Inflammatory macrophage treated with lipopolysaccharide for 4 hours (primary cell): ENCODE measurements at regions not wholly inside any gene's neighbourhood (a gene's known extent, or its start where the extent isn't known, plus 50 kb on each side); places are given as distances from the start of the nearest gene placed in this dataset.
"Not testable (repeated sequence)": the region's sequence is repeated elsewhere in the genome, so short reads cannot be mapped to it uniquely, and the experiment has no call there.

ENCODE experiments used
- DNase-seq: peaks from one replicate; pipeline ENCODE4 v3.0.0-alpha.2; 2020

GRCh38 chr15:31705076-31705678, 325.1 kb upstream of the CHRNA7 start:
- DNase-seq, result not testable (repeated sequence)

- not testable (repeated sequence) for DNase-seq
Observed at GRCh38 chr15:31707944-31708702, 322.2 kb upstream of the CHRNA7 start.

- not testable (repeated sequence) for DNase-seq
Observed at GRCh38 chr15:31708703-31709327, 321.5 kb upstream of the CHRNA7 start.

GRCh38 chr15:31709479-31709878, 320.8 kb upstream of the CHRNA7 start:
- DNase-seq, result not testable (repeated sequence)

GRCh38 chr15:31710806-31711205, 319.5 kb upstream of the CHRNA7 start:
- not testable (repeated sequence) for DNase-seq

- not testable (repeated sequence) for DNase-seq
Observed at GRCh38 chr15:31715208-31715607, 315.1 kb upstream of the CHRNA7 start.

GRCh38 chr15:31718625-31719024, 311.7 kb upstream of the CHRNA7 start:
- not testable (repeated sequence) for DNase-seq

- not testable (repeated sequence) for DNase-seq
Observed at GRCh38 chr15:31719396-31720022, 310.8 kb upstream of the CHRNA7 start.

- not testable (repeated sequence) for DNase-seq
Observed at GRCh38 chr15:31723019-31723418, 307.3 kb upstream of the CHRNA7 start.

- not testable (repeated sequence) for DNase-seq
Observed at GRCh38 chr15:31724903-31725302, 305.4 kb upstream of the CHRNA7 start.

- not testable (repeated sequence) for DNase-seq
Observed at GRCh38 chr15:31725619-31726018, 304.7 kb upstream of the CHRNA7 start.

- DNase-seq, result no peak
Observed at GRCh38 chr15:31727612-31728011, 302.7 kb upstream of the CHRNA7 start.

GRCh38 chr15:31732726-31733125, 297.6 kb upstream of the CHRNA7 start:
- DNase-seq, result no peak

- no peak for DNase-seq
Observed at GRCh38 chr15:31733424-31733823, 296.9 kb upstream of the CHRNA7 start.

- DNase-seq, result no peak
Observed at GRCh38 chr15:31740203-31740602, 290.1 kb upstream of the CHRNA7 start.

GRCh38 chr15:31745841-31746240, 284.5 kb upstream of the CHRNA7 start:
- no peak for DNase-seq

- DNase-seq, result peak; percentile 54
Observed at GRCh38 chr15:31752065-31752762, 278.1 kb upstream of the CHRNA7 start.

- DNase-seq, result no peak
Observed at GRCh38 chr15:31752905-31753304, 277.4 kb upstream of the CHRNA7 start.

- peak; percentile 35 for DNase-seq
Observed at GRCh38 chr15:31758126-31758525, 272.2 kb upstream of the CHRNA7 start.

- DNase-seq, result no peak
Observed at GRCh38 chr15:31768055-31768454, 262.3 kb upstream of the CHRNA7 start.

- no peak for DNase-seq
Observed at GRCh38 chr15:31774045-31774444, 256.3 kb upstream of the CHRNA7 start.

GRCh38 chr15:31776039-31776438, 254.3 kb upstream of the CHRNA7 start:
- no peak for DNase-seq

GRCh38 chr15:31781261-31781660, 249.1 kb upstream of the CHRNA7 start:
- no peak for DNase-seq
